ENCODE measurements at regions not wholly inside any gene's neighbourhood (a gene's known extent, or its start where the extent isn't known, plus 50 kb on each side); places are given as distances from the start of the nearest gene placed in this dataset.

DNA sequence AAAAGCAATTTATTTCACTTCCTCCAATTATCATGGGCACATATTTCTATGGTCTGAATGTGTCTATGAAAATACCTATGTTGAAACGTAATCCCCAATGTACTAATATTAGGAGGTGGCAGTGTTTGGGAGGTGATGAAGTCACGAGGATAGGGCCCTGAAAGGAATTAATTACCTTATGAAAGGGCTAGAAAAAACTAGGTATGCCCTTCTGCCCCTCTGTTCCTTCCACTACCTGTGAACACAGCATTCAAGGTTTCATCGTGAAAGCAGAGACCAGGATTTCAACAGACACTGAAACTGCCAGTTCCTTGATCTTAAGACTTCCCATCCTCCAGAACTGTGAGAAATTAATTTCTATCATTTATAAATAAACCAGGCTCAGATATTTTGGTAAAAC is 1037.1 kb upstream of the C9orf72 start:
- no peaks in the 10 kb centered on the region for H3K36me3 ChIP-seq (ENCODE audit: control insufficient read depth, insufficient read depth, low read length)
- CTCF ChIA-PET, result no interaction called here
- Mint-ChIP-seq H3K4me3 (ENCODE audit: unreplicated experiment) (no peak overlapping the region), H3K36me3 (ENCODE audit: insufficient read depth, unreplicated experiment) (no peaks in the 10 kb centered on the region), H3K9me3 (ENCODE audit: unreplicated experiment) (no peaks in the 10 kb centered on the region), H3K4me1 (ENCODE audit: low read depth, unreplicated experiment) (no peaks in the 10 kb centered on the region), H3K27me3 (ENCODE audit: insufficient read depth, unreplicated experiment) (no peaks in the 10 kb centered on the region), H3K27ac (ENCODE audit: unreplicated experiment) (no peak overlapping the region)
- no peak overlapping the region for H3K4me3 ChIP-seq (ENCODE audit: low read depth, low read length)
- DNase-seq, result no peak
- BruUV-seq (replicated peaks), result no TSS peak
- no peaks in the 10 kb centered on the region for H3K27me3 ChIP-seq (replicated peaks; ENCODE audit: control insufficient read depth, insufficient read depth, low read length)
- POLR2A ChIA-PET, result no interaction called here
- no peaks in the 10 kb centered on the region for H3K4me1 ChIP-seq
- no peak for TF ChIP-seq CTCF (IDR thresholded peaks at IDR 0.05; ENCODE audit: insufficient read depth in 1 of 2, low read depth in 1 of 2, low read length in 1 of 2, severe bottlenecking in 1 of 2, unreplicated experiment in 1 of 2)
- intact Hi-C loops (cut with micrococcal nuclease; ENCODE audit: unreplicated experiment), result no loop called here
- H3K9me3 ChIP-seq, result no peaks in the 10 kb centered on the region

DNA sequence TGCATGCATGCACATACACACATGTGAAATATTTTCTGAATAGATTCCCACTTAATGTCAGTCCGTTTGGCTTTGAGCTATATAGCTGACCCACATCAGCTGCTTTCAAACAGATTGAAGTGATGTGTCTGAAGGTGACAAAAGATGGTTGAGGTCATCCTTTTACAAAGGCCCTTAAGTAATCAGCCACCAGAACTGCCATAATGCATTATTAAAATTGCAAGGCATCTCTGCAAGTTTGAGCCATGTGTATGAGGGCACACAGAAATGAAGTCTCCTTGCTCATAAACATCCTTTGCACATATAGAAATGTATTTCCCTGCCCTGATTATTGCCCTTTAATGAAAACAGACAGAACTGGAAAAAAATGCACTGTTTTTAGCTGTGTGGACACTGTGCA is 1043.0 kb upstream of the C9orf72 start:
- Histone ChIP-seq H3K27me3 (replicated peaks; ENCODE audit: control insufficient read depth, insufficient read depth, low read length) (no peaks in the 10 kb centered on the region), H3K9me3 (no peaks in the 10 kb centered on the region), H3K4me1 (no peaks in the 10 kb centered on the region), H3K4me3 (ENCODE audit: low read depth, low read length) (no peak overlapping the region), H3K36me3 (ENCODE audit: control insufficient read depth, insufficient read depth, low read length) (no peaks in the 10 kb centered on the region)
- Mint-ChIP-seq H3K27me3 (ENCODE audit: insufficient read depth, unreplicated experiment) (peaks cover 3% of the 10 kb centered on the region), H3K27ac (ENCODE audit: unreplicated experiment) (no peak overlapping the region), H3K4me3 (ENCODE audit: unreplicated experiment) (no peak overlapping the region), H3K4me1 (ENCODE audit: low read depth, unreplicated experiment) (no peaks in the 10 kb centered on the region), H3K36me3 (ENCODE audit: insufficient read depth, unreplicated experiment) (no peaks in the 10 kb centered on the region), H3K9me3 (ENCODE audit: unreplicated experiment) (no peaks in the 10 kb centered on the region)
- DNase-seq, result no peak
- BruUV-seq (replicated peaks), result no TSS peak
- intact Hi-C loops (cut with micrococcal nuclease; ENCODE audit: unreplicated experiment), result no loop called here
- no peak for TF ChIP-seq CTCF (IDR thresholded peaks at IDR 0.05; ENCODE audit: insufficient read depth in 1 of 2, low read depth in 1 of 2, low read length in 1 of 2, severe bottlenecking in 1 of 2, unreplicated experiment in 1 of 2)
- CTCF ChIA-PET, result no interaction called here
- POLR2A ChIA-PET, result no interaction called here

DNA sequence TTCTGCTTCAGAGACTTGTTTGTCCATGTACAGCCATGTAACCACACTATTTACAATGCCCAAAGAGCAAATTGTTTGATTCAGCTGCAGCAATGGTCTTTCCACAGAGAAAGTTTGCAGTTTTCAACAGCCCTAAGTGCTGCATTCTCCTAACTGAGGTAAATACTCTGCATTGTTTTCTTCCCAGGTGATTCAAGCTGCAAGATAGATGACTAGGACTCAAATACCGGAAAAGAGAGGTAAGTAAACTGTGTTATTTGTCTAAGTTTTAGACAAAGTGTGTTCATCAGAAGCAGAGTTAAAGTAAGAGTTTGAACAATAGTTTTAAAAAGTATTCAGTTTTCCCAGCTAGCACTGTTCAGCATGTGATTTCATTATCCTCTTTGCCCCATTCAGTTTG is 1046.7 kb upstream of the C9orf72 start:
- peaks cover 3% of the 10 kb centered on the region for H3K27me3 Mint-ChIP-seq (ENCODE audit: insufficient read depth, unreplicated experiment)
- H3K4me1 Mint-ChIP-seq (ENCODE audit: low read depth, unreplicated experiment), result no peaks in the 10 kb centered on the region
- no TSS peak for BruUV-seq (replicated peaks)
- H3K9me3 ChIP-seq, result no peaks in the 10 kb centered on the region
- no peak overlapping the region for H3K4me3 Mint-ChIP-seq (ENCODE audit: unreplicated experiment)
- H3K27me3 ChIP-seq (replicated peaks; ENCODE audit: control insufficient read depth, insufficient read depth, low read length), result no peaks in the 10 kb centered on the region
- no peaks in the 10 kb centered on the region for H3K36me3 Mint-ChIP-seq (ENCODE audit: insufficient read depth, unreplicated experiment)
- H3K27ac Mint-ChIP-seq (ENCODE audit: unreplicated experiment), result no peak overlapping the region
- CTCF ChIA-PET, result no interaction called here
- POLR2A ChIA-PET, result no interaction called here
- H3K4me3 ChIP-seq (ENCODE audit: low read depth, low read length), result no peak overlapping the region
- no peak for TF ChIP-seq CTCF (IDR thresholded peaks at IDR 0.05; ENCODE audit: insufficient read depth in 1 of 2, low read depth in 1 of 2, low read length in 1 of 2, severe bottlenecking in 1 of 2, unreplicated experiment in 1 of 2)
- H3K9me3 Mint-ChIP-seq (ENCODE audit: unreplicated experiment), result no peaks in the 10 kb centered on the region
- intact Hi-C loops (cut with micrococcal nuclease; ENCODE audit: unreplicated experiment), result no loop called here
- H3K36me3 ChIP-seq (ENCODE audit: control insufficient read depth, insufficient read depth, low read length), result no peaks in the 10 kb centered on the region
- H3K4me1 ChIP-seq, result no peaks in the 10 kb centered on the region
- no peak for DNase-seq
